KOPT-K1 (cell line): ENCODE measurements at regions not wholly inside any gene's neighbourhood (a gene's known extent, or its start where the extent isn't known, plus 50 kb on each side); places are given as distances from the start of the nearest gene placed in this dataset.

Source experiments
- H3K27ac ChIP-seq: fragments of 200-600 bp; sonication (generic); 2 replicates; pipeline ENCODE4 v1.5.1; 2016; ENCODE audit warnings: antibody characterized with exemption, mild to moderate bottlenecking, low read depth, low read length; ENCODE audit not compliant: poor library complexity, severe bottlenecking
- H3K36me3 ChIP-seq: fragments of 200-600 bp; sonication (generic); 2 replicates; pipeline ENCODE4 v1.5.1; 2017; ENCODE audit warnings: antibody characterized with exemption, mild to moderate bottlenecking, low read length, moderate library complexity; ENCODE audit not compliant: insufficient read depth
- H3K9me3 ChIP-seq: fragments of 200-600 bp; sonication (generic); 2 replicates; pipeline ENCODE4 v1.5.1; 2017; ENCODE audit warnings: antibody characterized with exemption, low read length, mild to moderate bottlenecking; ENCODE audit not compliant: insufficient read depth, poor library complexity, severe bottlenecking

- no peaks in the 10 kb centered on the region for H3K9me3 ChIP-seq
- H3K36me3 ChIP-seq = no peaks in the 10 kb centered on the region
- no peak overlapping the region for H3K27ac ChIP-seq
Observed at GRCh38 chr4:84024405-84024804, 474.7 kb downstream of the NKX6-1 start.

DNA sequence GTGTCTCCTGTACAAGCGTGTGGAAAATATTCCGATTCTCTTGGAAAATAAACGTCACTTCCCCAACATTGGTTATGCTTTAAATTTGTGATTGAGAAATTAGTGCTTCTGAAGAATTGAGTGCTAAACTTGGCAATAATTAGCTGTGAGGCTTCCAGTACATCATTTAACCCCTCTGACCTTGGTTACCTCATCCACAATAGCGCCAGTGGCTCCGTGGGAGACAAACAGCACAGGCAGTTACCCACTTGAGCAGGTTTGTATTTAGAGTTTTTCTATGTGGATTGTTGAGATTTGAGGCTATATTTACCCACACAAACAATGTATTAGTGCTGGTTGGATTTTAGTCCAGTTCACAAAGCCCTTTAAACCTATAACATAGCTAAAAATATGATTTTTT, 476.5 kb downstream of the NKX6-1 start:
- no peak overlapping the region for H3K27ac ChIP-seq
- H3K9me3 ChIP-seq = no peaks in the 10 kb centered on the region
- no peaks in the 10 kb centered on the region for H3K36me3 ChIP-seq

GRCh38 chr4:84019626-84020025, 479.5 kb downstream of the NKX6-1 start:
- no peak overlapping the region for H3K27ac ChIP-seq

GRCh38 chr4:84003046-84003445, 467.1 kb downstream of the GPAT3 start:
- Histone ChIP-seq H3K9me3 (no peaks in the 10 kb centered on the region), H3K27ac (no peak overlapping the region), H3K36me3 (no peaks in the 10 kb centered on the region)

More at GRCh38 chr4:84019626-84020025, 479.5 kb downstream of the NKX6-1 start:
- no peaks in the 10 kb centered on the region for H3K9me3 ChIP-seq
- no peaks in the 10 kb centered on the region for H3K36me3 ChIP-seq

- Histone ChIP-seq H3K27ac (no peak overlapping the region), H3K9me3 (no peaks in the 10 kb centered on the region), H3K36me3 (no peaks in the 10 kb centered on the region)
Observed at GRCh38 chr4:84001876-84002569, 466.1 kb downstream of the GPAT3 start.

DNA sequence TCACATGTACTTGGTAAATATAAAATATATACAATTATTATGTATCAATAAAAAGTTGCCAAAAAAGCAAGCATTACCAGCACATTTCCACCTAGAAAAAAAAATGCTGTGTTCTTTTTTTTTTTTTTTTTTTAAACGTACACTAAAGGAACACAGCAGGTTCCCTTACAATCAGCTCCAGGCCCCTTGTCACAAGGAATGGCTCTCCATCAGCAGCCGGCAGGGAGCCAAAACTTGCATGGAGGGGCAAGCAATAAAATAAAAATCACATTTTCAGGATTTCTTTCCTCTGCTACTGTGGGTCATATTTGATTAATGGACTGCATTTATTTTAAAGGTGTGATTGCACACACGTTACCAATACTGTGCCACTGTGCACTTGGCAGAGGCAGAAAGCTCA, 460.3 kb downstream of the GPAT3 start:
- Histone ChIP-seq H3K27ac (no peak overlapping the region), H3K36me3 (no peaks in the 10 kb centered on the region), H3K9me3 (no peaks in the 10 kb centered on the region)

GRCh38 chr4:83993774-83994173, 457.9 kb downstream of the GPAT3 start:
- no peak overlapping the region for H3K27ac ChIP-seq
- peaks cover 6% of the 10 kb centered on the region for H3K9me3 ChIP-seq
- H3K36me3 ChIP-seq = no peaks in the 10 kb centered on the region

GRCh38 chr4:83989835-83990234, 453.9 kb downstream of the GPAT3 start:
- no peak overlapping the region for H3K27ac ChIP-seq
- H3K9me3 ChIP-seq = peaks cover 6% of the 10 kb centered on the region
- H3K36me3 ChIP-seq = no peaks in the 10 kb centered on the region

DNA sequence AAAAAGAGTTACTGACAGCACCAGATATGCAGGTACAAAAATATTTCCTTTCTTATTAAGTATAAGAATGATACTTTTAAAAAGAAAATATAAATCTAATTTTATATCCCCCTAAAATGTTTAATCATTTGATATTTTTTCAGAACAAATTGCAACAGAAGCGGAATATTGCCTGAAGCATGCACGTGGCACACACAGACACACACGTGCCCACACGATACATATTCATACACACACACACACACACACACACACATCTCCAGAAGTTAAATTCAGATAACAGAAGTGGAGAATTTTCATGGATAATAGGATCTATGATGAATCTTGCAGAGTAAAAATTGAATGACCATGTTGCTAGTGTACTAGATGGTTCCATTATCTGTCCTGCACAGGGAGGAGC, 445.2 kb downstream of the GPAT3 start:
- Histone ChIP-seq H3K36me3 (no peaks in the 10 kb centered on the region), H3K27ac (no peak overlapping the region), H3K9me3 (no peaks in the 10 kb centered on the region)

GRCh38 chr4:83979773-83980172, 443.9 kb downstream of the GPAT3 start:
- no peaks in the 10 kb centered on the region for H3K9me3 ChIP-seq
- no peaks in the 10 kb centered on the region for H3K36me3 ChIP-seq
- H3K27ac ChIP-seq = no peak overlapping the region

GRCh38 chr4:83974111-83974780, 438.3 kb downstream of the GPAT3 start:
- Histone ChIP-seq H3K27ac (no peak overlapping the region), H3K36me3 (no peaks in the 10 kb centered on the region), H3K9me3 (no peaks in the 10 kb centered on the region)

GRCh38 chr4:83964996-83965541, 429.2 kb downstream of the GPAT3 start:
- H3K36me3 ChIP-seq = no peaks in the 10 kb centered on the region
- H3K27ac ChIP-seq = no peak overlapping the region
- peaks cover 9% of the 10 kb centered on the region for H3K9me3 ChIP-seq

DNA sequence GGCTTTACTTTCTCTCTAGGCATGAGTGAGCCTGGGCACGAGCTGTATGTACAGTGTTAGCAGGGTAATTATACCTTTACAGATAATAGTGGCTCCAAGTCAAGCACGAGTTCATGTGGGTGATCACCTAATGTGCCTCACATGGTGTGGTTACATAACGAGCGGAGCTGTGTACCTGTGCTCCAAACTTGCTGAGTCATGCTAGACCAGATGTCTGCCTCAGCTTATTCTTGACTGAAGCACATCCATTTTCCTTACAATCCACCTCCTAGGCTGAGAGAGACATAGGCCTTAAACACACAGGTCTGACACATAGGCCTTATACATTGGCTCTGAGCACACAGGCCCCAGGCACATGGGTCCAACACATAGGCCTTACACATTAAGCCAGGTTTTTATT, 426.6 kb downstream of the GPAT3 start:
- H3K27ac ChIP-seq = no peak overlapping the region
- peaks cover 9% of the 10 kb centered on the region for H3K9me3 ChIP-seq
- no peaks in the 10 kb centered on the region for H3K36me3 ChIP-seq

- no peak overlapping the region for H3K27ac ChIP-seq
- peaks cover 9% of the 10 kb centered on the region for H3K9me3 ChIP-seq
Observed at GRCh38 chr4:83961575-83961974, 425.7 kb downstream of the GPAT3 start.

GRCh38 chr4:83959160-83959559, 423.3 kb downstream of the GPAT3 start:
- H3K36me3 ChIP-seq = no peaks in the 10 kb centered on the region
- no peaks in the 10 kb centered on the region for H3K9me3 ChIP-seq
- no peak overlapping the region for H3K27ac ChIP-seq

More at GRCh38 chr4:83961575-83961974, 425.7 kb downstream of the GPAT3 start:
- no peaks in the 10 kb centered on the region for H3K36me3 ChIP-seq

- H3K36me3 ChIP-seq = no peaks in the 10 kb centered on the region
- H3K27ac ChIP-seq = no peak overlapping the region
- H3K9me3 ChIP-seq = no peaks in the 10 kb centered on the region
Observed at GRCh38 chr4:83947830-83948193, 411.9 kb downstream of the GPAT3 start.
